ENCODE measurements at regions not wholly inside any gene's neighbourhood (a gene's known extent, or its start where the extent isn't known, plus 50 kb on each side); places are given as distances from the start of the nearest gene placed in this dataset.

GRCh38 chrX:148310426-148311165, 189.8 kb upstream of the AFF2 start:
- TF ChIP-seq, protein P1, sequence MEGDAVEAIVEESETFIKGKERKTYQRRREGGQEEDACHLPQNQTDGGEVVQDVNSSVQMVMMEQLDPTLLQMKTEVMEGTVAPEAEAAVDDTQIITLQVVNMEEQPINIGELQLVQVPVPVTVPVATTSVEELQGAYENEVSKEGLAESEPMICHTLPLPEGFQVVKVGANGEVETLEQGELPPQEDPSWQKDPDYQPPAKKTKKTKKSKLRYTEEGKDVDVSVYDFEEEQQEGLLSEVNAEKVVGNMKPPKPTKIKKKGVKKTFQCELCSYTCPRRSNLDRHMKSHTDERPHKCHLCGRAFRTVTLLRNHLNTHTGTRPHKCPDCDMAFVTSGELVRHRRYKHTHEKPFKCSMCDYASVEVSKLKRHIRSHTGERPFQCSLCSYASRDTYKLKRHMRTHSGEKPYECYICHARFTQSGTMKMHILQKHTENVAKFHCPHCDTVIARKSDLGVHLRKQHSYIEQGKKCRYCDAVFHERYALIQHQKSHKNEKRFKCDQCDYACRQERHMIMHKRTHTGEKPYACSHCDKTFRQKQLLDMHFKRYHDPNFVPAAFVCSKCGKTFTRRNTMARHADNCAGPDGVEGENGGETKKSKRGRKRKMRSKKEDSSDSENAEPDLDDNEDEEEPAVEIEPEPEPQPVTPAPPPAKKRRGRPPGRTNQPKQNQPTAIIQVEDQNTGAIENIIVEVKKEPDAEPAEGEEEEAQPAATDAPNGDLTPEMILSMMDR (IDR thresholded peaks at IDR 0.05), result no peak
- no peak for TF ChIP-seq POLR2A (IDR thresholded peaks at IDR 0.05)
